ENCODE measurements at regions not wholly inside any gene's neighbourhood (a gene's known extent, or its start where the extent isn't known, plus 50 kb on each side); places are given as distances from the start of the nearest gene placed in this dataset.
"Not testable (repeated sequence)": the region's sequence is repeated elsewhere in the genome, so short reads cannot be mapped to it uniquely, and the experiment has no call there.

- Histone ChIP-seq H3K27me3 (replicated peaks; ENCODE audit: control insufficient read depth, insufficient read depth, low read length) (peaks cover 10% of the 10 kb centered on the region), H3K9me3 (ENCODE audit: control insufficient read depth, low read length) (peaks cover 21% of the 10 kb centered on the region), H3K4me3 (ENCODE audit: low read length) (no peak overlapping the region), H3K4me1 (ENCODE audit: control insufficient read depth, insufficient read depth, low read length) (no peaks in the 10 kb centered on the region), H3K36me3 (ENCODE audit: control insufficient read depth, insufficient read depth, low read length, severe bottlenecking) (no peaks in the 10 kb centered on the region), H3K9ac (ENCODE audit: low read length) (no peak overlapping the region)
- DNase-seq (ENCODE audit: low read depth), result no peak
These were observed 76.6 kb upstream of the FGFR2 start for GRCh38 chr10:121674885-121675284.

DNA sequence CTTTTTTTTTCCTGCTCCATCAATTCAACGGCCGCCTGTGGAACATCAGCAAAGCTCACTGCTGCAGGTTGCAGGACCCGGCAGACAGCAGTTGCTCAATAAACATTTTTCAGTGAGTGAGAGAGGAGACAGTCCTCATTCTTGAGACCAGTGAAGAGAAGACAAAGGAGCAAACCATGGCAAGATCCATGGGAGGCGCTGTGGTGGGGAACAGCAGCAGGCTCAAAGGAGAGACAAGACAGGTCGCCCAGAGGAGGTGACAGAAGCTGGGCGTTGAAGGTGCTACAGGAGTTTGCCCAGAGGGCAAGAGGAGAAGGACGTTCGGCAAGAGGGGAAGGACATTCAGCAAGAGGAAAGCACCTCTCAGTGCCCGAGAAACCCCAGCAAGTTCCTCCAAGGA lies 74.5 kb upstream of the FGFR2 start:
- H3K27me3 ChIP-seq (replicated peaks; ENCODE audit: control insufficient read depth, insufficient read depth, low read length), result peaks cover 5% of the 10 kb centered on the region
- no peak overlapping the region for H3K9ac ChIP-seq (ENCODE audit: low read length)
- H3K4me1 ChIP-seq (ENCODE audit: control insufficient read depth, insufficient read depth, low read length), result no peaks in the 10 kb centered on the region
- H3K36me3 ChIP-seq (ENCODE audit: control insufficient read depth, insufficient read depth, low read length, severe bottlenecking), result no peaks in the 10 kb centered on the region
- peaks cover 10% of the 10 kb centered on the region for H3K9me3 ChIP-seq (ENCODE audit: control insufficient read depth, low read length)
- H3K4me3 ChIP-seq (ENCODE audit: low read length), result no peak overlapping the region
- DNase-seq (ENCODE audit: low read depth), result no peak

DNA sequence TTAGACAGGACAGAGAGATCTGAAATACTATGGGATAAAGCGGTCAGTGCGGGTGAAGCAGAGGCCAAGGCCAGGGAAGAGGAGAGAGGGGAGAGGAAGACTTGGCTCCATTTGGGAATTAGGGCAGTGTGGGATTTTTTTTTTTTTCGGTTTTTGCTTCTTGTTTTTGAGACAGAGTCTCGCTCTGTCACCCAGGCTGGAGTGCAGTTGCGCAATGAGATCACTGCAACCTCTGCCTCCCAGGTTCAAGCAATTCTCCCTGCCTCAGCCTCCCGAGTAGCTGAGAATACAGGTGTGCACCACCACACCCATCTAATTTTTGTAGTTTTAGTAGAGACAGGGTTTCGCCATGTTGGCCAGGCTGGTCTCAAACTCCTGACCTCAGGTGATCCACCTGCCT lies 71.6 kb upstream of the FGFR2 start:
- not testable (repeated sequence) for H3K27me3 ChIP-seq (replicated peaks; ENCODE audit: control insufficient read depth, insufficient read depth, low read length); H3K4me3 ChIP-seq (ENCODE audit: low read length); H3K9ac ChIP-seq (ENCODE audit: low read length); H3K36me3 ChIP-seq (ENCODE audit: control insufficient read depth, insufficient read depth, low read length, severe bottlenecking); DNase-seq (ENCODE audit: low read depth); H3K9me3 ChIP-seq (ENCODE audit: control insufficient read depth, low read length)
- peaks cover 10% of the 10 kb centered on the region for H3K4me1 ChIP-seq (ENCODE audit: control insufficient read depth, insufficient read depth, low read length)

DNA sequence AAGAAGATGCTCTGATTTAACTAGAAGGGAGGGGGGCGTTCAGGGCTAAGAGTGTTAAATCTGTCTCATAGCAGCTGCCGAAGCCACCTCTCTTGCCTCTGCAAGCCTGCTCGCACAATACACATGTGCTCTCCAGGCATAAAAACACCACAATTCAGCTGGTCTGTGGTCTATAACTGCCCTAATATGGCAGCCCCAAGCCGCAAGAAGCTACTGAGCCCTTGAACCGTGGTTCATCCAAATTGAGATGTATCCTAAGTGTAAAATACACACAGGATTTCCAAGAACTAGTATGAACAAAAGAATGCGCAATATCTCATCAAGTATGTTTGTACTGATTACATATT lies 70.8 kb upstream of the FGFR2 start:
- Histone ChIP-seq H3K4me3 (ENCODE audit: low read length) (no peak overlapping the region), H3K9ac (ENCODE audit: low read length) (no peak overlapping the region), H3K27me3 (replicated peaks; ENCODE audit: control insufficient read depth, insufficient read depth, low read length) (peaks cover 5% of the 10 kb centered on the region), H3K36me3 (ENCODE audit: control insufficient read depth, insufficient read depth, low read length, severe bottlenecking) (no peaks in the 10 kb centered on the region), H3K4me1 (ENCODE audit: control insufficient read depth, insufficient read depth, low read length) (peaks cover 12% of the 10 kb centered on the region), H3K9me3 (ENCODE audit: control insufficient read depth, low read length) (peaks cover 3% of the 10 kb centered on the region)
- no peak for DNase-seq (ENCODE audit: low read depth)

- Histone ChIP-seq H3K36me3 (ENCODE audit: control insufficient read depth, insufficient read depth, low read length, severe bottlenecking) (no peaks in the 10 kb centered on the region), H3K4me1 (ENCODE audit: control insufficient read depth, insufficient read depth, low read length) (peaks cover 12% of the 10 kb centered on the region), H3K9ac (ENCODE audit: low read length) (no peak overlapping the region), H3K4me3 (ENCODE audit: low read length) (no peak overlapping the region), H3K27me3 (replicated peaks; ENCODE audit: control insufficient read depth, insufficient read depth, low read length) (peaks cover 5% of the 10 kb centered on the region), H3K9me3 (ENCODE audit: control insufficient read depth, low read length) (peaks cover 3% of the 10 kb centered on the region)
- DNase-seq (ENCODE audit: low read depth), result no peak
These were observed 70.2 kb upstream of the FGFR2 start for GRCh38 chr10:121668314-121669027.

GRCh38 chr10:121667948-121668313 lies 69.7 kb upstream of the FGFR2 start:
- Histone ChIP-seq H3K4me1 (ENCODE audit: control insufficient read depth, insufficient read depth, low read length) (peaks cover 12% of the 10 kb centered on the region), H3K9me3 (ENCODE audit: control insufficient read depth, low read length) (peaks cover 3% of the 10 kb centered on the region), H3K36me3 (ENCODE audit: control insufficient read depth, insufficient read depth, low read length, severe bottlenecking) (no peaks in the 10 kb centered on the region), H3K4me3 (ENCODE audit: low read length) (no peak overlapping the region), H3K27me3 (replicated peaks; ENCODE audit: control insufficient read depth, insufficient read depth, low read length) (peaks cover 5% of the 10 kb centered on the region), H3K9ac (ENCODE audit: low read length) (no peak overlapping the region)
- no peak for DNase-seq (ENCODE audit: low read depth)

DNA sequence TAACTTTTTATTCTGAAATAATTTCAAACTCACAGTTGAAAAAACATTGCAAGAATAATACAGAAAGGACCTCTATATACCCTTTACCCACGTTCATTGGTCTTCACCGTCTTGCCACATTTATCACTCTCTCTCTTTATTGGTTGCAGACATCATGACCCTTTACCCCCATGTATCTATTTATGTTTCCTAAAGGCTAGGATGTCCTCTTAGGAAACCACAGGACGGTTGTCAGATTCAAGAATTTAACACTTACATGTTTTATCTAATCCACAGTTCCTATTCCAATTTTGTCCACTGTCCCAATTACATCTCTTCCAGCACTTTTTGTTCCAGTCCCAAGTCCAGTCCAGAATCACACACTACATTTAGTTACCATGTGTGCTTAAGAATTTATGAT lies 67.6 kb upstream of the FGFR2 start:
- peaks cover 12% of the 10 kb centered on the region for H3K4me1 ChIP-seq (ENCODE audit: control insufficient read depth, insufficient read depth, low read length)
- no peak for DNase-seq (ENCODE audit: low read depth)
- no peak overlapping the region for H3K4me3 ChIP-seq (ENCODE audit: low read length)
- no peak overlapping the region for H3K9ac ChIP-seq (ENCODE audit: low read length)
- H3K9me3 ChIP-seq (ENCODE audit: control insufficient read depth, low read length), result peaks cover 3% of the 10 kb centered on the region
- no peaks in the 10 kb centered on the region for H3K27me3 ChIP-seq (replicated peaks; ENCODE audit: control insufficient read depth, insufficient read depth, low read length)
- no peaks in the 10 kb centered on the region for H3K36me3 ChIP-seq (ENCODE audit: control insufficient read depth, insufficient read depth, low read length, severe bottlenecking)

DNA sequence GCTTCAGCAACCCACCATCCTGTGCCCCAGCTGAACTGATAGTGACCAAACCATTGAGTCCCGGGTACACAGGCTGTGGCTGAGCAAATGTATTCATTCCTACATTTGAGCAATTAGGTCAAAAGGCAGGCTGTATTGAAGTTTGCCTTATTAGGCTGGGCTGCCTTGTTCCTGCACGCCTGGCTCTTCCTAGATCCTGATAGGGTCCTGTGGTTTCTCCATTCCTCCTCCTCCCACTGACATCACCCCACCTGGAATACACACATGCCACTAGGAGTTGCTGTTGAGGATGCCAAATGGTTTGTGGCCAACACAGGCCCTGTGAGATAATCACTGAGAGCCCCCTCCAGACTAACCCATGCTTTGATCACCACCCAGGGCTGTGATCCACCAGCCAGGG lies 66.4 kb upstream of the FGFR2 start:
- Histone ChIP-seq H3K9me3 (ENCODE audit: control insufficient read depth, low read length) (peaks cover 3% of the 10 kb centered on the region), H3K9ac (ENCODE audit: low read length) (peak overlapping the region; percentile 80), H3K4me3 (ENCODE audit: low read length) (no peak overlapping the region), H3K4me1 (ENCODE audit: control insufficient read depth, insufficient read depth, low read length) (peaks cover 12% of the 10 kb centered on the region), H3K36me3 (ENCODE audit: control insufficient read depth, insufficient read depth, low read length, severe bottlenecking) (no peaks in the 10 kb centered on the region), H3K27me3 (replicated peaks; ENCODE audit: control insufficient read depth, insufficient read depth, low read length) (peaks cover 3% of the 10 kb centered on the region)
- DNase-seq (ENCODE audit: low read depth), result no peak

DNA sequence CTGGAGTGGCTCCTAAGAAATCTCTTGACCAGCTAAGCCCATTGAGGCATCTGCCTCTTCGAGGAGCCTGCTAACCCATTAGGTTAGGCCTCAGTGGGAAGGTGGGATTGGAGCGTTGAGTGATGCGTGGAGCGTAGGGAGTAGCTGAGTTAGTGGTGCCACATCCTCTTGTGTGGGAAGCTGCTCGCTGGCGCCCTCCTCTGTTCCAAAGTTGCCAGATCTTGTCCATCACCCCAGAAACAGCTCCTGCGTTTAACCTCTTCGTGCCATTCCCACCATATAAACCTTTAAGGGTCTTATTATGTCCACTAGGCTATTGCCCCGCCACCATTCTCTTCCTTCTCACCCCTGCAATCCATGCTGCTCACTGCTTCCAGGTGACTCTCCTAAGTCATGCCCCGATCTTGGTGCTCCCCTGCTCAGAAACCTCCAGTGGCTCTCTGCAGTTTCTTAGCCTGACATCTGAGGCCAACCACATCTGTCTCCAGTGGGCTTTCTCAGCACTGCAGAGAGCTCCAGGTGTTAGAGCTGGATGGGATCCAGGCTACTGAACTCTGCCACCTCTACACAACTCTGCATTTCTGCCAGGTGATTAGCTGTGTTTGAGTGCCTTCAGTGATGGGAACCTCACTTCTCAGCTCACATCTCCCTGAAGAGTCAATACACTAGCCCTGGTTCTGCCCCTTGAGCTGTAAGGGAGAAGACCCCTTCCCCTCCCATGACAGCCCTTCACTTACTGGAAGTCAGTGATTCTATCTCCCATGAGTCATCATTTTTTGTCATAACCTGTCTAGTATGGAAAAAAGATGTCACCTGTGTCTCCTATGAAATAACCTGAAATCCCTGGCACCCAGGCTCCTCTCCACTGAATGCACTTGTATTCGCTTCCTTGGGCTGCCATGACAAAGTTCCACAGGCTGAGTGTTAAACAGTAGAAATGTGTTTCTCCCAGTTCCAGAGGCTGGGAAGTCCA lies 65.0 kb upstream of the FGFR2 start:
- H3K27me3 ChIP-seq (replicated peaks; ENCODE audit: control insufficient read depth, insufficient read depth, low read length), result peaks cover 3% of the 10 kb centered on the region
- no peak overlapping the region for H3K9ac ChIP-seq (ENCODE audit: low read length)
- H3K4me3 ChIP-seq (ENCODE audit: low read length), result no peak overlapping the region
- DNase-seq (ENCODE audit: low read depth), result no peak
- H3K9me3 ChIP-seq (ENCODE audit: control insufficient read depth, low read length), result peaks cover 4% of the 10 kb centered on the region
- H3K4me1 ChIP-seq (ENCODE audit: control insufficient read depth, insufficient read depth, low read length), result peaks cover 12% of the 10 kb centered on the region
- no peaks in the 10 kb centered on the region for H3K36me3 ChIP-seq (ENCODE audit: control insufficient read depth, insufficient read depth, low read length, severe bottlenecking)

DNA sequence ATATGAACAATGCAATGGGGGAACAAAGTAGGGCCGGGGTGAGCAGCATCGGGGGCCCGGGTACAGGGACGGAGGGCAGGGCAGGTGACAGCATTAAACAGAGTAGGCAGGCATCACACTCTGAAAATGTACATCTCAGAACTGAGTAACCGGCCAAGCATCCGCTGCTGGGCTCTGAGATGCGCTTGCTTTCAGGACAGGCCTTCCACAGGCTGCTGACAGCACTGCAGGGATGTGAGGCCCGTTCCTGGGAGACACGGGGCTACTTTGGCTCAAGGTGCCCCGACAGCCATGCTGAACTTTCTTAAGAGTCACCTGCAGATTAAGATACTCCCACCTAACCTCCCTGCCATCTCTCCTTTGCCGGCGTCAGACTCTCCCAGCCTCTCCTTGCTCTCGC lies 64.3 kb upstream of the FGFR2 start:
- Histone ChIP-seq H3K4me3 (ENCODE audit: low read length) (no peak overlapping the region), H3K4me1 (ENCODE audit: control insufficient read depth, insufficient read depth, low read length) (peaks cover 12% of the 10 kb centered on the region), H3K36me3 (ENCODE audit: control insufficient read depth, insufficient read depth, low read length, severe bottlenecking) (no peaks in the 10 kb centered on the region), H3K27me3 (replicated peaks; ENCODE audit: control insufficient read depth, insufficient read depth, low read length) (peaks cover 3% of the 10 kb centered on the region), H3K9me3 (ENCODE audit: control insufficient read depth, low read length) (peaks cover 7% of the 10 kb centered on the region), H3K9ac (ENCODE audit: low read length) (no peak overlapping the region)
- no peak for DNase-seq (ENCODE audit: low read depth)

DNA sequence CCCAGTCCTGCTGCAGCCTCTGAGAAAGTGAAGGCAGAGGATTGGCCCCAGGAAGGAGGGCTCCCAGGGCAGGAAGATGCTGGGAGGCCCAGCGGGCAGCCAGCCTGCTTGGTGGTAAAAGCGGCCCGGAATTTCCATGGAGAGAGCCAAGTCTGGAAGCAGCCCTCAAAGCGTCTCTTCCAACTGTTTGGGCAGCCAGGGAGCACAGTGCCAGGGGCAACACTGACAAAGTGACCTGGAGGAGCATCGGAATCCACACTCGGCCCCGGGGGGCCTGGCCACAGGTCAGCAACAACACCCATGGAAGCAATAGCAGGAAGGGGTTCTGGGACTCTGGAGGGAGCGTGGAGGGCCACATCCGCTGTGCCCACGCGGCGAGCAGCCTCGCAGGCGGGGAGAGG lies 63.2 kb upstream of the FGFR2 start:
- H3K4me3 ChIP-seq (ENCODE audit: low read length), result no peak overlapping the region
- peaks cover 3% of the 10 kb centered on the region for H3K27me3 ChIP-seq (replicated peaks; ENCODE audit: control insufficient read depth, insufficient read depth, low read length)
- DNase-seq (ENCODE audit: low read depth), result no peak
- H3K36me3 ChIP-seq (ENCODE audit: control insufficient read depth, insufficient read depth, low read length, severe bottlenecking), result no peaks in the 10 kb centered on the region
- H3K4me1 ChIP-seq (ENCODE audit: control insufficient read depth, insufficient read depth, low read length), result peaks cover 12% of the 10 kb centered on the region
- H3K9ac ChIP-seq (ENCODE audit: low read length), result no peak overlapping the region
- H3K9me3 ChIP-seq (ENCODE audit: control insufficient read depth, low read length), result peaks cover 7% of the 10 kb centered on the region
